H1 (cell line): ENCODE measurements at regions not wholly inside any gene's neighbourhood (a gene's known extent, or its start where the extent isn't known, plus 50 kb on each side); places are given as distances from the start of the nearest gene placed in this dataset.

ENCODE experiments used
- CTCF ChIA-PET: fragments of 300-600 bp; sonication (Branson Sonifier 250); formaldehyde crosslinking; loops from one replicate; lab custom pipeline; 2021; ENCODE audit not compliant: partially characterized antibody; lab: Charles Lee
- POLR2A ChIA-PET: fragments of 300-600 bp; sonication (Branson Sonifier 250); formaldehyde crosslinking; loops from one replicate; lab custom pipeline; 2021; ENCODE audit warnings: inconsistent platforms; ENCODE audit not compliant: partially characterized antibody; lab: Charles Lee
- DNase-seq, 2 experiments: peaks; one replicate each; pipeline versions ENCODE4 v3.0.0 to v3.0.0-alpha.2; 2010 to 2022; ENCODE audit warnings: low spot score in 2 of 2, low read depth in 1 of 2, mixed read lengths in 1 of 2
- FAIRE-seq: peaks from 2 replicates; lab custom pipeline; 2011; peaks lifted over from hg19 to GRCh38; lab: Jason Lieb, UNC
- H2AFZ ChIP-seq: 2 replicates; pipeline ENCODE4 v1.8.1; 2012; ENCODE audit warnings: low read length, inconsistent platforms
- H2AK5ac ChIP-seq: 2 replicates; pipeline ENCODE4 v1.6.1; 2013; ENCODE audit warnings: low read depth, low read length
- H2BK120ac ChIP-seq: replicated peaks from 2 replicates; pipeline ENCODE3; 2013; ENCODE audit warnings: low read depth, low read length, inconsistent platforms
- H2BK12ac ChIP-seq: 2 replicates; pipeline ENCODE4 v1.6.1; 2013; ENCODE audit warnings: low read depth, low read length
- H2BK15ac ChIP-seq: 2 replicates; pipeline ENCODE4 v1.6.1; 2013; ENCODE audit warnings: low read length
- H2BK20ac ChIP-seq: 2 replicates; pipeline ENCODE4 v1.6.1; 2013; ENCODE audit warnings: low read length
- H2BK5ac ChIP-seq: 2 replicates; pipeline ENCODE4 v1.6.1; 2013; ENCODE audit warnings: low read depth, low read length
- H3K14ac ChIP-seq: 2 replicates; pipeline ENCODE4 v1.6.1; 2013; ENCODE audit warnings: inconsistent platforms; ENCODE audit not compliant: insufficient read length
- H3K18ac ChIP-seq: 2 replicates; pipeline ENCODE4 v1.6.1; 2013; ENCODE audit warnings: low read length; ENCODE audit errors: extremely low read depth
- H3K23ac ChIP-seq: 2 replicates; pipeline ENCODE4 v1.6.1; 2013; ENCODE audit warnings: inconsistent platforms; ENCODE audit not compliant: insufficient read length
- H3K23me2 ChIP-seq: 2 replicates; pipeline ENCODE4 v1.6.1; 2013; ENCODE audit warnings: low read depth, low read length
- H3K27ac ChIP-seq: 2 replicates; pipeline ENCODE4 v1.6.1; 2011; ENCODE audit warnings: low read depth, low read length, inconsistent platforms
- H3K27me3 ChIP-seq, 4 experiments: replicated peaks in 1 of 4; 1 replicate in 1 of 4; 2 replicates in 3 of 4; pipeline versions ENCODE4 v1.6.1 to v1.8.1; 2011 to 2013; ENCODE audit warnings: low read length in 3 of 4, mild to moderate bottlenecking in 3 of 4, inconsistent platforms in 2 of 4, mixed read lengths in 2 of 4, moderate library complexity in 1 of 4; ENCODE audit not compliant: control insufficient read depth in 3 of 4, insufficient read depth in 3 of 4; ENCODE audit errors: extremely low read depth in 1 of 4
- H3K36me3 ChIP-seq, 4 experiments: 2 replicates each; pipeline versions ENCODE4 v1.6.1 to v1.8.1; 2011 to 2013; ENCODE audit warnings: mild to moderate bottlenecking in 4 of 4, low read length in 3 of 4, moderate library complexity in 2 of 4, control low read depth in 1 of 4, inconsistent platforms in 1 of 4; ENCODE audit not compliant: insufficient read depth in 4 of 4, control insufficient read depth in 2 of 4
- H3K4ac ChIP-seq: replicated peaks from 2 replicates; pipeline ENCODE3; 2013; ENCODE audit warnings: low read length, low read depth, mixed read lengths, inconsistent platforms; ENCODE audit not compliant: insufficient read length
- H3K4me1 ChIP-seq, 4 experiments: replicated peaks in 1 of 4; 1 replicate in 1 of 4; 2 replicates in 3 of 4; pipeline versions ENCODE4 v1.6.1 to v1.8.1; 2011 to 2013; ENCODE audit warnings: low read length in 3 of 4, inconsistent platforms in 2 of 4, mixed read lengths in 1 of 4; ENCODE audit not compliant: insufficient read depth in 4 of 4, control insufficient read depth in 3 of 4
- H3K4me2 ChIP-seq, 2 experiments: 2 replicates each; pipeline versions ENCODE4 v1.6.1 to v1.8.1; 2011 to 2013; ENCODE audit warnings: low read depth in 2 of 2, low read length in 2 of 2, control low read depth in 1 of 2, inconsistent platforms in 1 of 2, mild to moderate bottlenecking in 1 of 2; ENCODE audit not compliant: insufficient read depth in 1 of 2
- H3K4me3 ChIP-seq, 4 experiments: fragments of 200-600, 300-600 bp in 1 of 4; sonication (generic), shearing (Covaris generic), sonication (Bioruptor Twin) in 1 of 4; 2 replicates each; pipeline versions ENCODE4 v1.5.1 to v1.8.1; 2011 to 2016; ENCODE audit warnings: low read length in 4 of 4, low read depth in 3 of 4, control low read depth in 2 of 4, inconsistent platforms in 2 of 4, mild to moderate bottlenecking in 2 of 4, mixed read lengths in 1 of 4, moderate library complexity in 1 of 4; ENCODE audit not compliant: insufficient read depth in 2 of 4; ENCODE audit errors: extremely low read depth in 1 of 4
- H3K56ac ChIP-seq: replicated peaks from 2 replicates; pipeline ENCODE3; 2013; ENCODE audit warnings: low read depth, mild to moderate bottlenecking, mixed read lengths, low read length, inconsistent platforms; ENCODE audit not compliant: insufficient read length
- H3K79me1 ChIP-seq: 2 replicates; pipeline ENCODE4 v1.6.1; 2013; ENCODE audit warnings: low read depth, low read length, control low read depth
- H3K79me2 ChIP-seq, 2 experiments: 2 replicates each; pipeline versions ENCODE4 v1.6.1 to v1.8.1; 2012 to 2013; ENCODE audit warnings: low read length in 2 of 2, mild to moderate bottlenecking in 2 of 2, inconsistent platforms in 1 of 2; ENCODE audit not compliant: insufficient read depth in 2 of 2, control insufficient read depth in 1 of 2
- H3K9ac ChIP-seq, 4 experiments: replicated peaks in 1 of 4; 1 replicate in 1 of 4; 2 replicates in 3 of 4; pipeline versions ENCODE4 v1.6.1 to v1.8.1; 2011 to 2013; ENCODE audit warnings: low read depth in 3 of 4, low read length in 3 of 4, control low read depth in 2 of 4, mild to moderate bottlenecking in 2 of 4, moderate library complexity in 2 of 4, inconsistent platforms in 1 of 4; ENCODE audit errors: extremely low read depth in 1 of 4
- H3K9me3 ChIP-seq, 2 experiments: 2 replicates each; pipeline versions ENCODE4 v1.6.1 to v1.8.1; 2012 to 2013; ENCODE audit warnings: mild to moderate bottlenecking in 2 of 2, moderate library complexity in 2 of 2, control low read depth in 1 of 2, inconsistent platforms in 1 of 2, low read depth in 1 of 2, low read length in 1 of 2, mixed read lengths in 1 of 2; ENCODE audit not compliant: insufficient read depth in 2 of 2
- H4K20me1 ChIP-seq, 2 experiments: replicated peaks in 1 of 2; 2 replicates each; pipeline versions ENCODE3 to v1.8.1; 2011 to 2013; ENCODE audit warnings: inconsistent platforms in 2 of 2, low read length in 2 of 2, mild to moderate bottlenecking in 1 of 2; ENCODE audit not compliant: insufficient read depth in 2 of 2, control insufficient read depth in 1 of 2
- H4K5ac ChIP-seq: 2 replicates; pipeline ENCODE4 v1.6.1; 2013; ENCODE audit warnings: low read length, low read depth, mixed read lengths, inconsistent platforms; ENCODE audit not compliant: insufficient read length
- H4K8ac ChIP-seq: 2 replicates; pipeline ENCODE4 v1.8.0; 2013; ENCODE audit warnings: mild to moderate bottlenecking, moderate library complexity, low read length, inconsistent platforms; ENCODE audit not compliant: insufficient read depth; ENCODE audit errors: extremely low read depth
- H4K91ac ChIP-seq: replicated peaks from 2 replicates; pipeline ENCODE3; 2013; ENCODE audit warnings: low read length, mixed read lengths, inconsistent platforms; ENCODE audit not compliant: insufficient read length
- BACH1 ChIP-seq: IDR thresholded peaks from 2 replicates; pipeline ENCODE4 v1.6.1; 2012; ENCODE audit warnings: low read length, improper control_type of control experiment
- CBX8 ChIP-seq: fragments of 300-800, 300-1000 bp; sonication (generic); IDR thresholded peaks from 2 replicates; pipeline ENCODE4 v1.7.1; 2016; ENCODE audit warnings: low read depth, low read length, borderline replicate concordance
- CEBPB ChIP-seq: IDR thresholded peaks from 2 replicates; pipeline ENCODE4 v1.6.1; 2012; ENCODE audit warnings: low read depth, low read length
- EP300 ChIP-seq, 2 experiments: IDR thresholded peaks; 1 replicate in 1 of 2; 2 replicates in 1 of 2; pipeline ENCODE4 v1.6.1; 2011 to 2012; ENCODE audit warnings: low read depth in 2 of 2, low read length in 2 of 2, mild to moderate bottlenecking in 2 of 2, borderline replicate concordance in 1 of 2, inconsistent platforms in 1 of 2, moderate library complexity in 1 of 2
- KDM1A ChIP-seq: fragments of 200-600, 300-600 bp; sonication (generic); IDR thresholded peaks from 2 replicates; pipeline ENCODE4 v1.7.1; 2016; ENCODE audit warnings: mild to moderate bottlenecking, low read length, borderline replicate concordance
- KDM4A ChIP-seq: IDR thresholded peaks from one replicate; pipeline ENCODE4 v1.7.1; 2012; ENCODE audit warnings: low read depth, mild to moderate bottlenecking, moderate library complexity, low read length, inconsistent platforms; ENCODE audit not compliant: severe bottlenecking
- NANOG ChIP-seq: IDR thresholded peaks from 2 replicates; pipeline ENCODE4 v1.6.1; 2011; ENCODE audit warnings: low read length, low read depth, mild to moderate bottlenecking, inconsistent platforms; ENCODE audit not compliant: insufficient read depth, poor library complexity, severe bottlenecking
- POU5F1 ChIP-seq: IDR thresholded peaks from 2 replicates; pipeline ENCODE4 v1.6.1; 2011; ENCODE audit warnings: low read depth, mild to moderate bottlenecking, low read length, moderate library complexity
- RBBP5 ChIP-seq: IDR thresholded peaks from 2 replicates; pipeline ENCODE4 v1.7.1; 2012; ENCODE audit warnings: low read depth, mild to moderate bottlenecking, inconsistent platforms, low read length, moderate library complexity, borderline replicate concordance
- RXRA ChIP-seq: IDR thresholded peaks from 2 replicates; pipeline ENCODE4 v1.6.1; 2011; ENCODE audit warnings: low read depth, mild to moderate bottlenecking, low read length, moderate library complexity; ENCODE audit not compliant: insufficient read depth
- SUZ12 ChIP-seq: fragments of 200-600 bp; sonication (generic); IDR thresholded peaks from 2 replicates; pipeline ENCODE4 v1.6.1; 2012; ENCODE audit warnings: mild to moderate bottlenecking, inconsistent platforms, low read length, moderate library complexity, mixed read lengths
- TBP ChIP-seq: IDR thresholded peaks from 2 replicates; pipeline ENCODE4 v1.6.1; 2011; ENCODE audit warnings: low read depth, low read length, improper control_type of control experiment
- TCF12 ChIP-seq: IDR thresholded peaks from 2 replicates; pipeline ENCODE4 v1.6.1; 2011; ENCODE audit warnings: low read depth, mild to moderate bottlenecking, low read length
- USF2 ChIP-seq: IDR thresholded peaks from 2 replicates; pipeline ENCODE4 v1.6.1; 2011; ENCODE audit warnings: low read length, improper control_type of control experiment
- WGBS, 2 experiments: shearing (Covaris generic) in 1 of 2; methylation state at CpG; one replicate each; pipeline versions ENCODE4 v1.1.6 to v1.1.7; 2013 to 2015; ENCODE audit warnings: low lambda C conversion rate in 2 of 2, mixed read lengths in 2 of 2, inconsistent platforms in 1 of 2, low coverage in 1 of 2, missing lambda C conversion rate in 1 of 2; ENCODE audit not compliant: insufficient replicate concordance in 2 of 2, insufficient coverage in 1 of 2, insufficient read length in 1 of 2; ENCODE audit errors: extremely low coverage in 1 of 2, missing lambda C conversion rate in 1 of 2; 5-methylcytosine and 5-hydroxymethylcytosine counted together

GRCh38 chr12:58298803-58299202, 357.4 kb downstream of the ATP23 start:
- CTCF ChIA-PET = interaction anchor here (0.7 to 1.0 kb wide), 2 partner anchors 307 to 852 kb away, joined by 3 read pairs; no protein-coding TSS in a partner anchor
- no peaks in the 10 kb centered on the region for H3K36me3 ChIP-seq
- no peak for TF ChIP-seq NANOG
- TF ChIP-seq CBX8 = no peak
- no peak for TF ChIP-seq CEBPB
- TF ChIP-seq USF2 = no peak
- TF ChIP-seq EP300 (IDR thresholded peaks at IDR 0.05; ENCODE audit: borderline replicate concordance in 1 of 2, low read depth in 2 of 2, low read length in 2 of 2) = no peak
- TF ChIP-seq KDM4A = no peak
- no peak for TF ChIP-seq KDM1A
- no peak for TF ChIP-seq RXRA
- TF ChIP-seq TCF12 = no peak
- TF ChIP-seq POU5F1 = no peak
- TF ChIP-seq SUZ12 = no peak
- TF ChIP-seq RBBP5 = no peak
- TF ChIP-seq BACH1 = no peak
- no peak for TF ChIP-seq TBP

More at GRCh38 chr12:58298803-58299202, 357.4 kb downstream of the ATP23 start:
- H2AFZ ChIP-seq = no peak overlapping the region
- H3K9me3 ChIP-seq = no peaks in the 10 kb centered on the region
- no peak overlapping the region for H3K27ac ChIP-seq
- no peak overlapping the region for H2AK5ac ChIP-seq
- no peaks in the 10 kb centered on the region for H3K23me2 ChIP-seq
- no peak overlapping the region for H3K18ac ChIP-seq
- H2BK20ac ChIP-seq = no peak overlapping the region
- H3K79me1 ChIP-seq = no peaks in the 10 kb centered on the region
- no peaks in the 10 kb centered on the region for H4K20me1 ChIP-seq
- H3K79me2 ChIP-seq = no peaks in the 10 kb centered on the region
- no peak overlapping the region for H2BK15ac ChIP-seq
- POLR2A ChIA-PET = no interaction called here
- H3K4ac ChIP-seq = no peak overlapping the region
- H4K5ac ChIP-seq = no peak overlapping the region
- no peak overlapping the region for H3K4me2 ChIP-seq
- no peak overlapping the region for H2BK120ac ChIP-seq
- 82% methylated on average over 5 of the region's 5 CpGs; no CpG with 5 or more reads in 1 of the 2 experiments for WGBS, 2 experiments
- no peak overlapping the region for H3K4me3 ChIP-seq
- no peaks in the 10 kb centered on the region for H3K27me3 ChIP-seq
- no peak overlapping the region for H3K23ac ChIP-seq
- DNase-seq = no peak
- no peak overlapping the region for H4K8ac ChIP-seq
- no peak overlapping the region for H3K9ac ChIP-seq
- H3K14ac ChIP-seq = no peak overlapping the region
- no peak overlapping the region for H4K91ac ChIP-seq
- FAIRE-seq = no peak
- no peaks in the 10 kb centered on the region; a peak in 1 of 7 replicates for H3K4me1 ChIP-seq
- no peak overlapping the region for H2BK12ac ChIP-seq
- no peak overlapping the region for H3K56ac ChIP-seq
- no peak overlapping the region for H2BK5ac ChIP-seq
